ENCODE measurements at regions not wholly inside any gene's neighbourhood (a gene's known extent, or its start where the extent isn't known, plus 50 kb on each side); places are given as distances from the start of the nearest gene placed in this dataset.

GRCh38 chr14:61110316-61111082 is 129.5 kb downstream of the SLC38A6 start:
- DNase-seq (ENCODE audit: low read depth) (no peak), FAIRE-seq (no peak)
- no peaks in the 10 kb centered on the region for H3K27me3 ChIP-seq (ENCODE audit: control insufficient read depth, insufficient read depth, low read length)
- H3K36me3 ChIP-seq (ENCODE audit: control insufficient read depth, insufficient read depth, low read length), result no peaks in the 10 kb centered on the region
- TF ChIP-seq CTCF (IDR thresholded peaks at IDR 0.05; ENCODE audit: insufficient read depth, low read length, severe bottlenecking), result no peak
- no peak overlapping the region for H3K4me3 ChIP-seq (ENCODE audit: low read depth, low read length)

GRCh38 chr14:61109288-61109687 is 128.2 kb downstream of the SLC38A6 start:
- no peak for TF ChIP-seq CTCF (IDR thresholded peaks at IDR 0.05; ENCODE audit: insufficient read depth, low read length, severe bottlenecking)
- H3K4me3 ChIP-seq (ENCODE audit: low read depth, low read length), result no peak overlapping the region
- DNase-seq (ENCODE audit: low read depth) (no peak), FAIRE-seq (no peak)
- H3K27me3 ChIP-seq (ENCODE audit: control insufficient read depth, insufficient read depth, low read length), result no peaks in the 10 kb centered on the region
- no peaks in the 10 kb centered on the region for H3K36me3 ChIP-seq (ENCODE audit: control insufficient read depth, insufficient read depth, low read length)

- H3K27me3 ChIP-seq (ENCODE audit: control insufficient read depth, insufficient read depth, low read length), result no peaks in the 10 kb centered on the region
- no peaks in the 10 kb centered on the region for H3K36me3 ChIP-seq (ENCODE audit: control insufficient read depth, insufficient read depth, low read length)
- DNase-seq (ENCODE audit: low read depth), result no peak
- H3K4me3 ChIP-seq (ENCODE audit: low read depth, low read length), result no peak overlapping the region
- no peak for TF ChIP-seq CTCF (IDR thresholded peaks at IDR 0.05; ENCODE audit: insufficient read depth, low read length, severe bottlenecking)
- FAIRE-seq, result no peak
These were observed 127.6 kb downstream of the SLC38A6 start for GRCh38 chr14:61108496-61109141.

GRCh38 chr14:61107869-61108493 is 126.9 kb downstream of the SLC38A6 start:
- no peak overlapping the region for H3K4me3 ChIP-seq (ENCODE audit: low read depth, low read length)
- no peak for TF ChIP-seq CTCF (IDR thresholded peaks at IDR 0.05; ENCODE audit: insufficient read depth, low read length, severe bottlenecking)
- DNase-seq (ENCODE audit: low read depth) (no peak), FAIRE-seq (no peak)
- H3K36me3 ChIP-seq (ENCODE audit: control insufficient read depth, insufficient read depth, low read length), result no peaks in the 10 kb centered on the region
- no peaks in the 10 kb centered on the region for H3K27me3 ChIP-seq (ENCODE audit: control insufficient read depth, insufficient read depth, low read length)

- Histone ChIP-seq H3K27me3 (ENCODE audit: control insufficient read depth, insufficient read depth, low read length) (no peaks in the 10 kb centered on the region), H3K4me3 (ENCODE audit: low read depth, low read length) (no peak overlapping the region), H3K36me3 (ENCODE audit: control insufficient read depth, insufficient read depth, low read length) (no peaks in the 10 kb centered on the region)
- DNase-seq (ENCODE audit: low read depth), result no peak
- peak; percentile 26 for TF ChIP-seq CTCF (IDR thresholded peaks at IDR 0.05; ENCODE audit: insufficient read depth, low read length, severe bottlenecking)
- FAIRE-seq, result no peak
These were observed 126.1 kb downstream of the SLC38A6 start for GRCh38 chr14:61106959-61107641.
